Amniotic epithelial cell (primary cell): ENCODE measurements at regions not wholly inside any gene's neighbourhood (a gene's known extent, or its start where the extent isn't known, plus 50 kb on each side); places are given as distances from the start of the nearest gene placed in this dataset.

ENCODE experiments used
- DNase-seq: peaks from one replicate; pipeline ENCODE4 v3.0.0-alpha.2; 2010; ENCODE audit warnings: low read depth

DNA sequence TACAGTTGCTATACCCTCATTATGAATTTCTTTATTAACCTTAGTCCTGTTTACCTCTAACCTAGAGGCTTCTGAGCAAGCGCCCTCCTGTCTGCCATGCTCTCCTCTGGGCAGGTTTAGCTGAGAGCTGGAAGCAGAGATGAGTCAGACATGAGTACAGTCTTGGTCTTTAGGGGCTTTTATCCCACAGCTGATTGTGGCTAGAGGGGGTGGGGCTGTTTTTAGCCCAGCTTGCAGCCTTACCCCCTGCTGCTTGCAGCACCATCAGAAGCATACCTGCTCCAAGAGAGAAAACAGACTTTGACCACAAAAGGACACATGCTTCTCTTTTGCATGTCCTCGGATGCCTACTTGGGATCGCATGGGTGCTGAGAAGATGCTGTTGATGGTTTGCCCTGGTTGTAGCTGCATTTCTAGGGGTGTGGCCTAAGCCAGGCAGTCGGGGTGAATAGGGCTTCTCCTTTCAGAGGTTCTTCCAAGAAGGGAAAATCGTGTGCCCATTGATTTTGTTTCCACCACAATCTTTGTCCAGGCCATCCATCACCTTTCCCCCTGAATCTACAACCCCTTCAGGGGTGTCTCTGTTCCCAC is 115.0 kb upstream of the LGALSL start:
- peak; percentile 66 for DNase-seq

DNA sequence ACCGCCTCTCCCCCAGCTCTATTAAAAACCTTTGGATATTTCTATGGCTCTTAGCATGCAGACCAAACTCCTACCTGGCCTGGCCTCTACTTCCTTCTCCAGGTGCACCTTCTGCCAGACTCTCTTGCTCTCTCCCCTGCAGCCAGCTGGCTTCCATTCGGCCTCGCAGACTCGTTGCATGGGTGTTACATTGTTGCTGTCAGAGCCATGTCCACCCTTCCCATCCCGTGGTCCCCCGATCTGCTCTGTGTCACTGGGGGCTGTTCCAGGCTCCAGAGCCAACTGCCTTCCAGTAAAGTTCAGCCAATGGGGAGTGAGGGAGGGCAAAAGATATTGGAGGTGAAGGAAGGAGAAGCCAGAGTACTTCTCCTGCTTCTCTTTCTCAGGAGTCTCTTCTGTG is 112.5 kb upstream of the LGALSL start:
- DNase-seq = no peak

DNA sequence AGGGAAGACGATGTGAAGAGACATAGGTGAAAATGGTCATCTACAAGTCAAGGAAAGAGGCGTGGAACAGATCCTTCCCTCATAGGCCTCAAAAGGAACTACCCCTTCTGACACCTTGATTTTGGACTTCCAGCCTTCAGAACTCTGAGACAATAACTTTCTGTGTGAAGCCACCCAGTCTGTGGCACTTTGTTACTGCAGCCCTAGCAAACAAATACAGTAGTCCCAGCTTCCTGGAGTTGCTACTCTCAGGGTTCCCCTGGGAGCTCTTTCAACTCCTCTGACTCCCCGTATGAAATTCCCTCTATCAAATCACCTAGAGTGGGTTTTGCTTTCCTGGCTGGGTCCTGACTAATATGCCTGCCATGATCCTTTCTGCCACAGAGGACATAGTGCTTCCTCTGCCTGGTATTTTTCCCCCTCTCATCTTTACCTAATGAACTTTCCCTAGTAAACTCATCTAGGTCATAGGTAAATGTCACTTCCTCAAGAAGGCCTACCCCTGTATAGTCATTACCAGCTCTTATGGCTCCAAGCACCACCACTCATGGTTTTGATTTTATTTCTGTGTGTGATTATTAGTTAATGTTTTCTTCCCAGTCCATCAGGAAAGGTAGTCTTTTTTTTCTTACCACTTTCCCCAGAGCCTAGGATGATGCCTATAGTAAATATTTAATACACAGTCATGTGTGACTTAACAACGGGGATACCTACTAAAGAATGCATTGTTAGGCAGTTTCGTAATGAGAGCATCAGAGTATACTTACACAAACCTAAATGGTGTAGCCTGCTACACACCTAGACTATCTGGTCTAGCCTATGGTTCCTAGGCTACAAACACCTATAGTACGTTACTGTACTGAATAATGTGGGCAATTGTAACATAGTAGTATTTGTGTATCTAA is 111.5 kb upstream of the LGALSL start:
- no peak for DNase-seq

DNA sequence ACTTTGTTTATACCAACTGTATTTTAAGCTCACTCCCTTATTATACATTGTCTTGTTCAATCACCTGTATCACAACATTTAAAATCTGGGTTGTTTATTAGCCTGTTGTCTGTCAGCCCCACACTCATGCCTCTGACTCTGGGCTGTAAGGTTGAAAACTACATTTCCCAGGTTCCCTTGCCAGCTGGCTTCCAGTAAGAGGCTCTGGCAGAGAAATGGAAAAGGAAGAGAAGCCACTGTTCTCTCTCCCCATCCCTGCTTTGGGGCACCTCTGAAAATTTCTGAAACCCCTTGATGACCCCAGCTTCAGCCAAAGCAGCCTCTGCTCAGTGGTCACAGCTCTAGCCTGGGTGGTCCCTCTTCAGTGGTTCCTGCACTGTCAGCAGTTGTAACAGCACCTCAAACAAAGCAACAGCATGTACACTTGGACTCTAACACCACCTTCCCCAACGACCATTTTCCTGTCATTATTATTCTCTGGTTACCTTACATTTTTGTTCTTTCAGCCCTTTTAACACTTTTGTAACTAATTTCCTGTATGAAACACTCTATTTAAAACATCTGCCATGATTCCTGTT is 108.9 kb upstream of the LGALSL start:
- DNase-seq = no peak

DNA sequence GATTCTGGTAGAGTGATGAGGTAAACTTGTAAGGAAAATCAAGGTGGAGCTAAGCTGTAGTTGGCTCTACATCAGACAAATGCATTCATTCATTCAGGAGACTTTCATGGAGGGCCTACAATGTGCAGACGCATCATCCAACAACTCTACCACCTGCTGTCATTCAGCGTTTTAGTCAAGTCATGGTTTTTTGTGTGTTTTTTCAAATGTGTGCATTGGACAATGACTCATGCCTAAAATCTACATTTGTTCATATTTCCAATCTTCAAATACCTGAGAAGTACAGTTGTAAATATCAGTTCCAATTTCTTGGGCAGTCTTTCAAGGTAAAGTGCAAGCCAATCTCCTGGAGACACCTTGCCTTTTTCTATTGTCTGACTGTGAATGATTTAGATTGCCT is 108.0 kb upstream of the LGALSL start:
- DNase-seq = no peak

DNA sequence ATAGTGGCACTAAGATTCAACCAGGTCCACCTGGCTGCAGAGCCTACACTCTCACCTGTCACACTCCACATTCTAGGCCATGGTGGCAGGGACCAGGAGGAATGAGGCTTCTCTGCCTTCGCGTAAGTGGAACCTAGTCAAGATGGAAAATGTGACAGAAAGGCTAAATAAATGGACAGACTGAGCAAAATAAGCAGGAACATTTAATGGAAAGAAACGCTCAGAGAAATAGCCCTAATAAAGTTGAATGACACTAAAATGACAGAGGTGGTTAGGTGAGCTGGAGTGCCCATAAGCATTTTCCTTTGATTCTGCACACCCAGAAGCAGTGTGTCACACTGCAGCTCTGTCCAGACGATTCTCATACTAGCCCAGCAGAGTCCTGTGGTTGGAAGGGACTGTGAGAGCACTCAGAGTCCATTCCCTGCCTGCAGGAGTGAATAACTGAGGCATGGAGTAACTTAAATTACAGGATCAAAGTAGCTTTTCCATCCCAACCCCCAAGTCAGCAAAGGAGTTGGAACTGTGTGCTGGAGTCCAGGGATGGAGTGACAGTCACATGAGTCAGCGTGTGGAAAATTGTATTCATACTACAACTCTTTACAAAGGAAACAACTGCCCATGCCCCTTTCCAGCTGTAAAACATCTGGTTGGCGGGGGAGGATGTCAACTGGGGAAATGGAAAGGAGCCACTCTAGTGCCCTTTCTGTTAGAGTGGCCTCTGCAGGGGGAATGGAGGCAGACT is 105.4 kb upstream of the LGALSL start:
- no peak for DNase-seq

DNA sequence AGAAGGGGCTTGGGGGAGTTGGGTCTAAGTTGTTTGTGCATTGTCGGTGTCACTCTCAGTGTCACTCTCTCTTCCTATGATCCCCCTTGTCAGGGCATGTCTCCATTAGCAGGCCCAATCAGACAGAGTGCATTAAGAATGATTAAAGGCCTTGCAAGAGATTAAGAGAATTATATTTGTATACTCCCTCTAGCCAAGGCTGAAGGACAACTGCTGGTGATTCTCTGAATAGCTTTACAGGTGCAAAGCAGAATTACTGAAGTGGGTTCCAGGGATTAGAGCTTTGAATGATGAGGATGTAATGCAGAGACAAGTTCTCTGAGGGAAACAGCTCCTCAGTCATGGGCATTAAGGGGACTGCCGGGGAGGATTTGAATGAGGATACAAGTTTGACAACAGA is 104.8 kb upstream of the LGALSL start:
- DNase-seq = no peak

DNA sequence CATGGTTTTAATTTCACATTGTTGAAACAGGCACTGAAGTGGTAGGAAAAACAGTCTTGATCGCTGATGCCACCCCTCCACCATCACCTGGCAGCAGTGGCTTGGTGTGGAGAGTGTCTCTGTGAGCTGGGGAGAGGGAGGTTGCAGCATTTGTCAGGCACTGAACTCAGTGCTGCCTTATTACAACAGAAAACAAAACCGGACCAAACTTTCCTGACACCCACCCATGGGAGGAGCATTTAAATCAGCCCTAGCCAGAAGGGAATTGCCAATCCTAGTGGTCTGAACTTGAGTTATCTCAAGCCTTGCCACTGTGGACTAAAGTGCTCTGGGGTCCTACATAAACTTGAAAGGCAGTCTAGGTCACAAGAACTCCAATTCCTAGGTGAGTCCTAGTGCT is 103.0 kb upstream of the LGALSL start:
- no peak for DNase-seq

DNA sequence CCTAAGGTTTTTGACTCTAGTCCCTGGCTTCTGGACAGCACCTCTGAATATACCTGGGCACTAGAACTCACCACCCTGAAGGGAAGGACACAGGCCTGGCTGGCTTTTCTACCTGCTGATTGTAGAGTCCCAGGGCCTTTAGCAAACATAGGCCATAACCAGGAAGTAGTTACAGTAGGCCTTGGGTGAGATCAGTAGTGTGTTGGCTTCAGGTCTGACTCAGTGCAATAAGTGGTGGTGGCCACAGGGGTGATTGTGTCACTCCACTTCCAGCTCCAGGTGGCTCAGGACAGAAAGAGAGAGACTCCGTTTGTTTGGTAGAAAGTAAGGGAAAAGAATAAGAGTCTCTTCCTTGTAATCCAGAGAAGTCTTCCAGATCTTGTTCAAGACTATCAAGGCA is 101.7 kb upstream of the LGALSL start:
- DNase-seq = no peak

DNA sequence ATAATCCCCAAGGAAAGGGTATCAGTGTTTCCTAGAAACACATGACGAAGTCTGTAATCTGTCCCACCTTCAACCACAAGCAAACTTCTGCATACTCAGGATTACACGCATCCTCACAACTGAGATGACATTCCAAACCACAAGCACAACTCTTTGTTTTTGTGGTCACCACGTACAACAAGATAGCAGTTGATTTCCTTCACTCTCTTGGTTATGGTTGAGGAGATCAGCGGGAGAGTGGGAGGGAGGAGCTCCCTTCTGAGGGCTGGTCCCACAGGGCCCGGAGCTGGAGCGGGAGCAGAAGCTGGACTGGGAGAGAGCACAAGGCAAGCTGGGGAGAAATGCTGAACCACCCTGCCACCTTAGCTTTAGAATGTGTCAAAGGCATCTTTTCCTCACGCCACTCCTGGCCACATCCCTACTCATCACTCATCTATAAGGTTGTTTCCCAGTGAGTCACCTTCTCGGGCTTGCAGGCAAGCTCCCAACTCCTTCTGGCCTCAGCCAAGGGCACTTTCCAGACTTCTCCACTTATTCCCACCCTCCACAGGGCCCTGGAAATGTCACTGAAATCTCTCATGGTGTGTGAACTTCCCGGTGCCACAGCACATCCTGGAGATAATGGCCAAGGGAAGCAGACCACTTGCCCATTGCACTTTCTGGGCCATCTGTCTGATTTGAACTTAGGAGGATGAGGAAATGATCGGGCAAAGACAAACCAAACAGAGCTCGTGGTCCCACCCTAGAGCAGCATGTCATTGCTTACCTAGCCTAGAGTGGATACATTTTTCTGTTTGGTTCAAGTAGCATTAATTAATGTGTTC is 98.9 kb upstream of the LGALSL start:
- peak; percentile 74 for DNase-seq

DNA sequence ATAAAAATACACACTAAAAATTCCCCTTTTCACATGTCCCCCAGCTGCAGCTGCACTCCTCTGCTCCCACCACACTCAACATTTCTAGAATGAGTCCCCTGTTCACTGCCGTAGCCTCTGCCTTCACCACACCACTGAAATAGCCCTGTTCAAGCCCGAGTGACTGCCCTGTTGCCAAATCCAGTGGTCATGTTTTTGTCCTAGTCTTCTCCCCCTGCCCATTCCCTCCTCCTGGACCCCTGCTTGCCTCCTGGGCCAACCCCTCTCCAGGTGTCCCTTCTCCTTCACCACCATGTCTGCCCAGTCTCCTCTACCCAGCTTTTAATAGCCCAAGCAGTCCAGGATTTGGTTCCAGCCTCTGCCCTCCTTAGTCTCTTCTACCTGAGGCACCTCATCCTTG is 97.1 kb upstream of the LGALSL start:
- no peak for DNase-seq

DNA sequence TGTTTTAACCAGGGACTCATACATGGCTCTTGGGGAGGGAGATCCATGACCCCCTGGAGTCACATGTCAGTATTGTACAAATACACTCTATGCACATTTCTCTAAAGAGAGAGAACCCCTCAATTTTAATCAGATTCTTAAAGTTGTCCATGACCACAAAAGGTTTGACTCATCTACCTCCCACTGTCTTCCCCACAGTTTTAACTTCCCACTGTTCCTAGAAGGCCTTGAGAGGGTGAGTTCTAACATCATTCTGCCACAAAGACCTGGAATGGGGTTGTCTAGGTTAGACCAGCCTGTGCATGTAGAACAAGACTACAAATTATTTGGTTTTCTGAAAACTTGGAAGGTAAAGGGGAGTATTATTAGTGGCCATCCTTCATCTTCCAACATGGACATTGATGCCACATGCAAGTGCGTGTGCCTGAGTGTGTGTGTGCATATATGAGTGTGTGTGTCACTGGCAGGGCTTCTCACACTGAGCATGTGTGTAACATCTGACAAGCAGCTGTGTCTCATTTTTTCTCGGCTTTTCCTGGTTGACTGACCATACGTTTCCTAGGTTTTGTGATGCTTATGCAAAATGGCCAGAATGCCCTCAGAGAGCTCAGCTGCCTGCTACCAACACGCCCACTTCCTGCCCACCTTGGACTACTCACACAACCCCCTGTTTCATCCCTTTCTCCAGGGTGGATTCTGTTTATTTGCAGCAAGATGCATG is 94.6 kb upstream of the LGALSL start:
- DNase-seq = peak; percentile 16

DNA sequence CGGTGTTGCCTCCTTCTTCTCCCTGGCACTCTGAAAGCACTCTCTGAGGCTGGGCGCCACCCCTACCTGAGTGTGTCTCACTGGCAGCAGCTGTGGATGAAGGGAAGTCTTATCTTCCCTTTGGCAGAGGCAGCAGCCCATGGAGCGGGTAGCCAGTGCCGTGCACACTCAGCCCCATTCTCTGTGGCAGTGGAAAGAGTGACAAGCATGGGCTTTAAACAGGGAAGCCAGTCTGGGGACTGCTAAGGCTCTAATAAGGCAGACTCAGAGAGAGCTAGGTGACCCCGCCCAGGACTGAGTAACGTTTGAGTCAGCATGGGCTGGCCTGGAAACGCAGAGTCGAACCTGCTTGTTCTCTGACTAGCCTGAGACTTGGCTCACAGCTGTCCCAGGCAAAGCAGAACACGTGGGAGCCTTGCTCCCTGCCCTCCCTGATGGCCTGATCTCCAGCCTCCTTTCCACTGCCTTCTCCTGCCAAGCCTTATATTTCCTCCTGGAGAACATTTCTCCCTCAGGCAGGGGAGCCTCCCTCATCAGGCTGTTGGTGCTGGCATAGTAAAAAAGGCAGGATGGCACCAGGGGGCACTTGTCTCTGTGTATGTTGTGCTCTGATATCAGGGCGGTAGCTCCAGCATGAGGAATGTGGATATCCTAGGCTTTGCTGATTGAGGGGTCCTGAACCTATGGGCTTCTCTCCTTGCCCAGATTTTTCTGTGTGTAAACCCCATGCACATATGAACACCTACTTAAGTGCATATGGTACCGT is 93.9 kb upstream of the LGALSL start:
- DNase-seq = peak; percentile 85

DNA sequence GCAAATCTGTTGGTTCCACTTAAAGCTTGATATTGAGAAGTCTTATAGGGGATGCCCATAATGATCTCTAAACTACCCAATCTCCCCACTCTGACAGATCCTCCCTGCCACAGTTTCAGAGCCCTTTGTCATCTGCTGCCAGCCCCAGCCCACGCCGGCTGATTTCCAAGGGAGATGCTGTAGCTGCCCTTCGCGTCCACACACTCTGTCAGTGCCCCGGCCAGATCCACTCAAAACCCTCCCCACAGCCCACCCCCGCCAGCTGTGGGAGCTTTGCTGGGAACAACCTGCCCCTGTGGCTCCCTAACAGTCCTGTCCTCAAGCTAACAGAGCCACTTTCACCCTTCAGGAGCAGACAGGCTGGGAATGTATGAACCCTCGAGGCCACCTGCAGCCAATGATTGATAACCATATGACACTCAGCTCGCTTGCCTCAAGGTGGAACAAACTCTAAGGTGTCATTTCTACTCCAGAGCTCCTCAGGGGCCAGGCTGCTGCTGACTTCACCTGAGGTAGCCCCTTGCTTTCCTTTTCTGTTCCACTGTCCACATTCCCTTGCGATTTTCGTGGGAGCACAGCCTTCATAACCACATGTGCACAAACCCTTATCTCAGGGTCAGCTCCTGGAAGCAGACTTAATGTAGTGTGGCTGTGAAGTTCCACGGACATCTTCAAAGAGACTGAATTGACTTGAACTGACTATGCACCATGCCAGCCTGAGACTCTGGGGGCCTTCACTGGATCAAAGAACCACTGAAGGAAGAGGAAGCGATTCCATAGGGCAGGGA is 92.6 kb upstream of the LGALSL start:
- no peak for DNase-seq

DNA sequence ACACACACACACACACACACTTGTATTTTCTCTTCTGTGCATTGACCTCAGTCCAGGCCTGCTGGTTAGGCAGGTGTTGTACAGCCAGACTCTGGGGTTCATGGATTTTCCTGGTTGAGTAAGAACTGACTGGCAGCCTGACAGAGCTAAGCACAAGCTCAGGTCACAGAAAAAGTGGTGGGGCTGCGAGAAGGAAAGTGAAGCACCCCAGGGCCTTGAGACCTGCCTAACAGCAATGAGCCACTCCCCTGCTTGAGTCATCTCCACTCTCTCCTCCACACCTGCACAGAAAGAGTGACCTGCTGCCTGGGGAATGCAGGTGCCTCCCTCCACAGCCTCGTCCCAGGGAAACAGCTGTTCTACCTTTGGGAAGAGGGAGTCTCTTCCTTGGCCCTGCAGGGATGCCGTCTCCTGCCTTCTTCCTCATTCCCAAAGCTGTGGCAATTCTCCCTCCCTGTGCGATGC is 91.4 kb upstream of the LGALSL start:
- DNase-seq = no peak

DNA sequence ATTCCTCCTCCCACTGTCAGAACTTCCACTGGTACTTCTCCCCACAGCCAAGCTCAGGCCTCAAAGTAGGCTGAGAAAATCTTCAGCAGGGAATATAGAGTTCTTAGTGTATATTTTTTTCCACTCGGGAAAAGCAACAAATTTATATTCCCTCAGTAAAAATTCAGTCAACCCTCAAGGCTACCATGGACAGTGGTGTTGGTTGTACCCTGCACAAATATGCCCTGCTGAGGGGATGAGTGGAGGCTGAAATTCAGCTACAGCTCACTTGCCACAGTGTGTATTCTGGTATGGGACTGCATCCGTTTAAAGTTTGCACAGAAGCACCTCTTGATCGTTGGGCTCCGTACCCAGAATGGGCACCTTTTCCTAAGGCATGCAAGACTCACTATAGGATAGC is 90.8 kb upstream of the LGALSL start:
- no peak for DNase-seq

DNA sequence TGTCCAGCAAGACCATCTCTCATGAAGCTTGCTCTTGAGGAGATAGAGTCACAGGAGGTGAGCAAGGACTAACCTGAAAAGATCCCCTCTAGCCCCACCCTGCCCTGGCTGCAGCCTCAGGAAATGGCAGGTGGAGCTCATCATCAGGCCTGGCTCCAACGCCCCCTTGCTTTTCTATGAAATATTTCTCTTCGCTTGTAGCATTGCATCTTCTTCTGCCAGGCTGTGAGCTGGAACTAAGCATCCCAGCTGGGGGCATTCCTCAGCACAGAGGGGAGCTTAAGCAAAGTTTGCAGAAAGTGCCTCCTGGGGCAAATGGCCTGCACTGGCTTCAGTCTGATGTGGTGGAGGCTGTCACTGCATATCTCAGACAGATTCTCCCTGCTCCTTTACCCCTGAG is 90.1 kb upstream of the LGALSL start:
- no peak for DNase-seq

DNA sequence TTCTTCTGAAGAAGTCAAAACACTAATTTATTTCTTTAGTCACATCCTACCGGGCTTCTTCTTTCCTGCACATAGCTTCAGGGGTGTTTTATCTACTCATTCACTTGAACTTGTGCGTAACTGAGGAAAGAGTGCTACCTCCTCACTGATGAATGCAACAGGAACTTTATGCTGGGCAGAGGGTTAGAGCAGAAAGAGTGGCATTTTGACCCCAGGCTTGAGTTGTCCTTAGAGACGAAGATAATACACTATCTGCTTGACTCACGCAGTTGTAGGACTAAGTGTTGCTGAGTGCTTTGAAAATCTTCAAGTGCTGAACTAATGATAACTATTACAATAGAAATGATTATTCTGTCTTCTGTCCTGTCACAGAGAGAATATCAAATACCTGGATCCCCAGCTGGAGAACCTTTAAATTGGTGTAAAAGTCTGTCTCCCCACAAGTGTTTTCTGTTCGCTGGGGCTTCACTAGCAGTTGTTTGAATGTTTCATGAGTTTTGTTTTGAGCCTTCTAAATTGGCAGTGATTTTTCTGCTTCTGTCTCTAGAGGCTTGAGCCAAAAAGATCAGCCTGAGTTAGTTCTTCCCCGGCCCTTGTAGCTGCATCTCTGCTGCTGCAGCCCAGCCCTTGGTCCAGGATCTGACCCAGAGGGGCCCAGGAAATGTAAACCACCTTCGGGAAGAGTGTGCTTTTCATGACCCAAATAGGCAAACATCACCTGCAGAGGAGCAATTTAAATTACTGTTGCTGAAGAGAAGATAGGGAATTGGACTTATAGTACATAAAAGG is 86.3 kb upstream of the LGALSL start:
- DNase-seq = no peak

DNA sequence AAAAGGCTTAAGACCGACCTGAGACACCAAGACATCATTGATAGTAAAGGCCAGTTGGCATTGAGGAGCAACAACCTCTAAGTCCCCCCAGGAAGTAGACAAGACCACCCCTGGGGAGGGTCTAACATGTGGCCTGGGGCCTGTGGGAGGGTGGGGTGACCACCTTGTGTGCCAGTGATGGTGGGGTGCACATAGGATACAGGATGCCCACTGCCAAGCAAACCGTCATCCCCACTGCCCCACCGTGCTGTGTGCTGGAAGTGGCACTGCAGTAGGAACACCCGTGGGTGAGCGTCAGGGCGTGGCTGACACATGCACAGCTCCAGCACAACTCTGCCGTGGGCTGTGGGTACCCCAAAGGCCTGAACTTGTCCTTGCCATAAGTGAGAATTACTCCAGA is 84.3 kb upstream of the LGALSL start:
- no peak for DNase-seq
